ENCODE measurements at regions not wholly inside any gene's neighbourhood (a gene's known extent, or its start where the extent isn't known, plus 50 kb on each side); places are given as distances from the start of the nearest gene placed in this dataset.

GRCh38 chr5:174159327-174160114, 114.0 kb downstream of the NSG2 start:
- DNase-seq (ENCODE audit: low read depth), result no peak

DNA sequence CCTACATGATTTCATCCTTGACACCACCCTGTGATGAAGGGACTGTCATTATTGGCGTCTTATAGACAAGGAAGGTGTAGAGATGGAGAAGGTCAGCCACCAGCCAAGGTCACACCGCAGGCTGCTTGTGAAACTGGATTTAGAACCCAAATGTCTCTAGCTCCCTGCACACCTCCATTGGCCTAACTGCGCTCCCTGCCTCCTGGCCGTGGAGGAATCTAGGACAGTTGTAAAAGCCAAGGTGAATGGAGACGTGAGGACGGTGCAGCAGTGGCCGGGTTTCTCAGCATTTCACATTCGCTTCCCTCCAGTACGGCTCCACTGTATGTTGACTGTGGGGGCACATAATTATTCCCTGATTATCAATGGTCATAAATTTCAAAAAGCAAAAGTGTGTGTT, 119.9 kb downstream of the NSG2 start:
- DNase-seq (ENCODE audit: low read depth), result no peak

DNA sequence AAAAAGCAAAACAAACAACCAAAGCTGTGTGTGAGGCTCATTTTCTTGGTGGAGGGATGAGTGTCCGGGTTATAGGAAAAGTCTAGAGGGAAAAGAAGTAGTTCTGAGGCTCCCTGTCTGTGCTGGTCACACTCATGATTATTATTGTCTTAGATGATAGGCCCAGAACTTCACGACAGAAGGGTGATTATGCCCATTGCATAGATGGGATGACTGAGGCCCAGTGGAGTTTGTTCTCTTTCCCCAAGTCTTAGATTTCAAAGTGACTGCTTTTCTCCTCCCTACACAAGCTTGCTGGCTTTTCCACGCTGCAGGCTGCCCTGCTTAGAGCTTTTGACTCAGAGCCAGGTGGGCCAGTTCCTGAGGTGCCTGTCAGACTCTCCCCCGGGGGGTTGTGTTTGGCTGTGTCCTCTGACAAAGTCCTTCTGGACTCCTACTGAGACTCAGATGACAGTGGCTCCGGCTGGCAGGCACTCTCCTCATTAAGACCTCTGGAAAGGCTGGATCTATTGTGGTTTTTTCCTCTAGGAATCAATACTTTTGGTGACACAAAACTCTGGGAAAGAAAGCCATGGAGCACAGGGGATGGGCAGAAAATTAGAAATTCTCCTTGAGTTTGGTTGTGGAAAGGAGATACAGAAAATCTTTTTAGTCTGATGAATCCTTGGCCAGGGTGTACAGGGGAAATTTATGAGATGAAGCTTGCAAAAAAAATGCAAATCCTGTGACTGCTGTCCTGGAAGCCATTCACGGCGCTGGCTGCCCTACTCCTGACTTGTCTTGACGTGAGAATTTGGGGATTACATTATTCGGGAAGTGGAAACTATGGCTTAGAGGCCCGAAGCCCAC, 120.9 kb downstream of the NSG2 start:
- DNase-seq (ENCODE audit: low read depth), result no peak

DNA sequence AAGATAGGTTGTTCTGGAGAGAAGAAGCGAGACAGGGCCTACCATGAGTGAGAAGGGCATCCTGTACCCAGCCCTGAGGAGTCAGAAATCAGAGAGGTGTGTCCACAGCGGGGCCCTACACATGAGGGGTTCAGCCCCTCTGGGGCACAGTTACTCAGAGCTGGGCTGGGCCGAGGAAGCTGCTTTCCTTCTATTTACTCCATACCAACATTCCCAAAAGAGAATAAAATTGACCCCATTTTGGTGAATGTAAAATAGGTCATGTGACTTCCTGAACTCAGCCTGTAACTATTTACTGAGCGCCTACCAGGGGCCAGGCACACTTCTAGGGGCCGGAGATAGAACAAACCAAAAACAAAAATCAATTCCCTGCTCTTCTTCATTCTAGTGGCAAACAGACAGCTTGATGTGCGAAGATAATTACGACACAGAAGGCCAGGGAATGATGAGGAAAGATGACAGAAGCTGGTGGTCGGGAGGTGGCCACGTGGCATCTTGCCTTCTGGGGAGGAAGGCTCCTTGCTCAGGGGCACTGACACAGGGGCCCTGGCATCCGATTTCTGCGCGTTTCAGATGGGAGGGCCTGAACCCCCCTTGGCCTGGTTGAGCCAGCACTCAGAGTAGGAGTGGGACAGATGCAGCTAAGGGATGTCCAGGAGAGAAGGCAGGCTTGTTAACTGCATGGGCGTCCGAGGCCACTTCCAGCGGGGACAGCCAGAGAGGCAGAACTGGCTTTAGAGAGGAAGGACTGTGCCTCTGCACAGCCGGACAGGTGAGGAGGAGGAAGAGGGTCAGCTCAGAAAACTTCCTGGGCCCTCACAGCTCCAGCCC, 121.8 kb downstream of the NSG2 start:
- DNase-seq (ENCODE audit: low read depth), result no peak

DNA sequence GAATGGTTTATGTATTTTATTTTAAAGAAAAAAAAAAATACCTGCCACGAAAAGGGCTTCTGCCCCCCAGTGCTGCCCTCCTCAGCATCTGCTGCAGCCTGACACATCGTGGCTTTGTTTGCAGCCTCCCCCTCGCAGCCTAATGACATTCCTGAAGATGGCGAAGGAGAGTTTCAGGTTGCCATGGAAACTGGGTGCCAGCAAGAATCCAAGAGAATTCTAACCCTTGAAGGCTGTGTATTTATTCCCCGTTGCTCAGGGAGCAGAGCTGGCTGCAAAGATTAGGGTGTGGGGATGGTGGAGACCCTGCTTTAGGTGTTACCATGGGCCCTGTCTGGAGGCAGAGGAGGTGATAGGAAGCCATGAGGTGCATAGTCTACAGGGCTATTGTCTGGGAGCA, 126.6 kb downstream of the NSG2 start:
- DNase-seq (ENCODE audit: low read depth), result no peak

- DNase-seq (ENCODE audit: low read depth), result no peak
Measured at GRCh38 chr5:174172566-174172965, 127.1 kb downstream of the NSG2 start.

- DNase-seq (ENCODE audit: low read depth), result no peak
Measured at GRCh38 chr5:174173766-174174165, 128.3 kb downstream of the NSG2 start.

DNA sequence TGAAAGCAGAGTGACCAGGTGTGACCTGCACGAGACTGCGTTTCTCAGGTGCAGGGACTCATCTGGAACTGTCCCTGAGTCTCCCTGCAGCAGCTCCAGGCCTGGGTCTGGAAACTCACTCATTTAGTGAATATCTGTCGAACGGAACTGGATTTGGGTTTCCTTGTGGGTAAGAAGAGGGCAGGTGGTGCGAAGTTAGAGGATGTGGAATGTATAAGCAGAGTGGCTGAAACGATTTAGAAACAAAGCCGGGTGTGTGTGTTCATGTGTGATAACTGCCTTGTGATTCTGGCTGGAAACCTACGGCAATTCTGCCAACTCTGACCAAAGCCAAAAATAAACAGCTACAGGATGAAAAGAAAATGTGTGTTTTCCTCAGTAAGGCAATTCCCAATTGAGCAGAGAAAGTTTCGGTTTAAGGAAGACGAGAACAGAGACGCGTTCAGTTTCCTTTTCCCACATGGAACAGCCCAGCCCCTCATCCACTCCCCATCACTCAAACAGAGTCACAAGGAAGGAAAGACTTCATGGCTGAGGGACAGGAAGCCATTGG, 130.3 kb downstream of the NSG2 start:
- no peak for DNase-seq (ENCODE audit: low read depth)

DNA sequence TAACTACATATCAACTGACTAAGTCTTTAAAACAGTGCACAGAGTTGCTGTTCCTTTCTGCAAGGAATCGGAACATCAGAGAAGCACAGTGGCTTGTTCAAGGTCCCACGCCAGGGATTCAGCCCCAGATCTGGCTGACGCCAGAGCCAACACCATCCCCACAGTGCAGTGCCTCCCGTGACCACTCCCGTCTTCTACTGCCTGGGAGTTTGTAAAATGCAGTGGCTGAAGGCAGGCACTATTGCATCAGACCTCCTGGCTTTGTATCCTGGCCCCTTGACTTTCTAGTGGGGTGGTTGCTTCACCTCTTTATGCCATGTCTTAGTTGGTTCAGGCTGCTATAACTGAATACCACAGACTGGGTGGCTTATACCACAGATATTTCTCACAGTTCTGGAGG, 131.0 kb downstream of the NSG2 start:
- no peak for DNase-seq (ENCODE audit: low read depth)

- no peak for DNase-seq (ENCODE audit: low read depth)
Measured at GRCh38 chr5:174177531-174177930, 132.0 kb downstream of the NSG2 start.

GRCh38 chr5:174177976-174178605, 132.6 kb downstream of the NSG2 start:
- DNase-seq (ENCODE audit: low read depth), result no peak

DNA sequence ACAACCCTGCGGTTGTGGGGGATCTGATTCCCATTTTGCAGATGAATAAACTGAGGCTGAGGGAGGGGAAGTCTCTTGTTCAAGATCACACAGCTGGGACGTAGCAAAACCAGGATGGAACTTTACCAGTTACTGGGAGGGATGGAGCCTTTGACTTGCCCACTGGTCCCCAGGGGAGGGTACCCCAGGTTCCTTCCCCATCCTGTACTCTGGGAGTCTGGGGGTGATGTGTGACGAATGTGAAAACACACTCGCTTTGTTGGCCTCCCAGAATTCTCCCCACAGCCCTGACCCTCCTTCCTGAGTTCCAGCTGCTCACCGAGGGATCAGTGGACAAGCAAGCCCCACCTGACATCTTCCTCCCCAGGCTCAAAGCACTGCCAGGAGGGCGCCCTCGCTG, 135.1 kb downstream of the NSG2 start:
- DNase-seq (ENCODE audit: low read depth), result no peak

DNA sequence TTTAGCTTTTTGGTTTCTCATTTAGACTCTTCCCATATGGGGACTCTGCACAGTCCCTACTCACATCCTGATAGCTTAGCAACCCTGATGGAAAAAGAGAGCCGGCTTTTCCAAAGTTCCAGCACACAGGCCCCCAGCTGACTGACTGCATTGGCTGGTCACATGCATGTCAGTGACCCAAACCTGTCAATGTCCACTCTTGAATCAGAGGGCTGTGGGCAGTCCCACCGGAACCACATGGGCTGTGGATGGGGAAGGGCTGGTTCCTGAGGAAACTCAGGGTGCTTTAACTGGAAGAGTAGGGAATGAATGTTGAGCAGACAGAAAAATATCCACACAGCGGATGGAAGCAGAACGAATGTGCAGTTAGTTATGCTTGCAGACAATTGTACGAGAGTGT, 136.6 kb downstream of the NSG2 start:
- DNase-seq (ENCODE audit: low read depth), result no peak

DNA sequence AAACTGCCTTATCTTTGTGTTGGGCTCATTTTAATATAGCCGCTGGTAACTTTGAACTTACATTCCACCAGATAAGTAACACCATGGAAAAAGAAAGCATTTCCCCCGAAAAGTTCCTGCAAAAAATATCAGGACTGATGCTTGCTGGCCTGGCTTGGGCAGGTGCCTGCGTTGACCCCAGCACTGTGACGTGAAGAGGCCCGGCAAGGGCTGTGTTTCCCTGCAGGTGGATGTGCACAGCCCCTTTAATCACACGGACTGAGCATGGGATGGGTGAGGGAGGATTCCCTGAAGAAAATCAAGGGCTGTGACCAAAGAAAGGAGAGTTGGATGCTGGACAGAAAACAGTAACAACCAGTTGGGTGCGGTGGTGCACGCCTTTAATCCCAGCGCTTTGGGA, 138.2 kb downstream of the NSG2 start:
- no peak for DNase-seq (ENCODE audit: low read depth)

GRCh38 chr5:174185506-174185905, 140.0 kb downstream of the NSG2 start:
- no peak for DNase-seq (ENCODE audit: low read depth)

- DNase-seq (ENCODE audit: low read depth), result no peak
Measured at GRCh38 chr5:174186096-174186695, 140.7 kb downstream of the NSG2 start.

GRCh38 chr5:174187001-174187400, 141.5 kb downstream of the NSG2 start:
- DNase-seq (ENCODE audit: low read depth), result no peak

GRCh38 chr5:174187481-174187880, 142.0 kb downstream of the NSG2 start:
- no peak for DNase-seq (ENCODE audit: low read depth)

- no peak for DNase-seq (ENCODE audit: low read depth)
Measured at GRCh38 chr5:174188295-174188694, 142.8 kb downstream of the NSG2 start.

GRCh38 chr5:174189654-174190541, 144.4 kb downstream of the NSG2 start:
- DNase-seq (ENCODE audit: low read depth), result no peak

Data from stimulated activated CD8-positive, alpha-beta memory T cell treated with anti-CD3 and anti-CD28 coated beads, Interleukin-4, amount 100 ng/mL, for 24 hours (primary cell).